Calu3 (cell line): ENCODE measurements at regions not wholly inside any gene's neighbourhood (a gene's known extent, or its start where the extent isn't known, plus 50 kb on each side); places are given as distances from the start of the nearest gene placed in this dataset.

ENCODE experiments used
- BruUV-seq: library from RNA; stranded (reverse); fragments of 400-500 nt; replicated peaks from 2 replicates; lab custom pipeline; 2021; lab: Mats Ljungman, UMichigan
- CTCF ChIA-PET: fragments of 300-600 bp; sonication (Branson Sonifier 250); formaldehyde crosslinking; loops from one replicate; lab custom pipeline; 2022; ENCODE audit warnings: antibody characterized with exemption; lab: Charles Lee
- DNase-seq: peaks from one replicate; pipeline ENCODE4 v3.0.0; 2022
- H3K27ac Mint-ChIP-seq: one replicate; pipeline ENCODE4 v1.8.0; 2022; ENCODE audit warnings: mixed read lengths; ENCODE audit not compliant: unreplicated experiment
- H3K27me3 Mint-ChIP-seq: one replicate; pipeline ENCODE4 v1.8.0; 2022; ENCODE audit warnings: mixed read lengths; ENCODE audit not compliant: unreplicated experiment
- H3K36me3 Mint-ChIP-seq: one replicate; pipeline ENCODE4 v1.8.0; 2022; ENCODE audit warnings: mild to moderate bottlenecking, moderate library complexity, mixed read lengths; ENCODE audit not compliant: insufficient read depth, unreplicated experiment
- H3K4me1 Mint-ChIP-seq: one replicate; pipeline ENCODE4 v1.8.0; 2022; ENCODE audit warnings: mild to moderate bottlenecking, low read depth, mixed read lengths; ENCODE audit not compliant: unreplicated experiment
- H3K4me3 Mint-ChIP-seq: one replicate; pipeline ENCODE4 v1.8.0; 2022; ENCODE audit warnings: mild to moderate bottlenecking, low read depth, moderate library complexity, mixed read lengths; ENCODE audit not compliant: unreplicated experiment
- H3K9me3 Mint-ChIP-seq: one replicate; pipeline ENCODE4 v1.8.0; 2022; ENCODE audit warnings: low read depth, mixed read lengths; ENCODE audit not compliant: unreplicated experiment
- intact Hi-C: fragments of 100-400 bp; cut with micrococcal nuclease; formaldehyde crosslinking; loops from one replicate; pipeline ENCODE4 v1.10.0; 2022; ENCODE audit not compliant: unreplicated experiment
- TF ChIP-seq, protein P1 (sequence below): fragments of 200-600 bp; IDR thresholded peaks from one replicate; pipeline ENCODE4 v1.8.0; 2022; ENCODE audit warnings: antibody characterized with exemption; ENCODE audit not compliant: unreplicated experiment

DNA sequence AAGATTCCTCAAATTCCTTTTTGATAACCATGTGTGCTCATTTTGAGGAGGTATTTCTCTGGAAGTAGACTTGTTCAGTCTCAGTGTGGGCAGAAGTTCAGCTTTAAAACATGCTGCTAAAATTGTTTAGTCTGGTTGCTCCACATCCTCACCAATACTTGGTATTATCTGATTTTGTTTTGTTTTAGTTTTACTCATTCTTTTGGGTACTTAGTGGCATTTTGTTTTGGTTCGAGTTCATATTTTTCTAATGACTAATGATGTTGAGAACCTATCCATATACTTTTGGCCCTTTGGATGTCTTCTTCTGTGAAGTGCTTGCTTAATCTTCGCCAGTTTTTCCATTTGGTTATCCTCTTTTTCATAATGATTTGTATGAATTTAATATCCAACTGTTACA is 694.2 kb upstream of the FZD8 start:
- TF ChIP-seq, protein P1, sequence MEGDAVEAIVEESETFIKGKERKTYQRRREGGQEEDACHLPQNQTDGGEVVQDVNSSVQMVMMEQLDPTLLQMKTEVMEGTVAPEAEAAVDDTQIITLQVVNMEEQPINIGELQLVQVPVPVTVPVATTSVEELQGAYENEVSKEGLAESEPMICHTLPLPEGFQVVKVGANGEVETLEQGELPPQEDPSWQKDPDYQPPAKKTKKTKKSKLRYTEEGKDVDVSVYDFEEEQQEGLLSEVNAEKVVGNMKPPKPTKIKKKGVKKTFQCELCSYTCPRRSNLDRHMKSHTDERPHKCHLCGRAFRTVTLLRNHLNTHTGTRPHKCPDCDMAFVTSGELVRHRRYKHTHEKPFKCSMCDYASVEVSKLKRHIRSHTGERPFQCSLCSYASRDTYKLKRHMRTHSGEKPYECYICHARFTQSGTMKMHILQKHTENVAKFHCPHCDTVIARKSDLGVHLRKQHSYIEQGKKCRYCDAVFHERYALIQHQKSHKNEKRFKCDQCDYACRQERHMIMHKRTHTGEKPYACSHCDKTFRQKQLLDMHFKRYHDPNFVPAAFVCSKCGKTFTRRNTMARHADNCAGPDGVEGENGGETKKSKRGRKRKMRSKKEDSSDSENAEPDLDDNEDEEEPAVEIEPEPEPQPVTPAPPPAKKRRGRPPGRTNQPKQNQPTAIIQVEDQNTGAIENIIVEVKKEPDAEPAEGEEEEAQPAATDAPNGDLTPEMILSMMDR = no peak
- intact Hi-C loops = no loop called here
- Mint-ChIP-seq H3K9me3 (peaks cover 16% of the 10 kb centered on the region), H3K36me3 (no peaks in the 10 kb centered on the region), H3K27ac (no peak overlapping the region), H3K4me3 (no peak overlapping the region), H3K27me3 (no peaks in the 10 kb centered on the region), H3K4me1 (no peaks in the 10 kb centered on the region)
- CTCF ChIA-PET = no interaction called here
- no peak for DNase-seq
- no TSS peak for BruUV-seq

DNA sequence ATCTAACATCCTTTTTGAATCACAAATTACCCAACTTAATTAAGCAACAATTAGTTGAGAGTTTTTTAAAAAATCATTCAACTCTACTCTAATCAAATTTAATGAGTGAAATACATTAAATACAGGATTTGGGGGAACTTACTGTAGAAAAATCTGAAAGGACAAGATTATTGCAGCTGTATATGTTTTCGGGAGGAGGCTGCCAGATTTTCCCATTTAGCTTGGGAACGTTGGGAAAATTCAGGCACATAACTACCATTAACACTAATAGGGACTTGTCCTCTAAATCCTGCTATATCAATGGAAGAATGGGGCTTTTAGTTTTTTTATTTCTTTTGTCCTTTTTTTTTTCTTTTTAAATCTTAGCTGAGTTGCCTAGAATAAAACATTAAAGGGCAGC is 691.4 kb upstream of the FZD8 start:
- no peaks in the 10 kb centered on the region for H3K36me3 Mint-ChIP-seq
- BruUV-seq = no TSS peak
- H3K4me3 Mint-ChIP-seq = no peak overlapping the region
- TF ChIP-seq, protein P1 = no peak
- H3K9me3 Mint-ChIP-seq = peaks cover 19% of the 10 kb centered on the region
- no peak overlapping the region for H3K27ac Mint-ChIP-seq
- no peak for DNase-seq
- intact Hi-C loops = no loop called here
- H3K4me1 Mint-ChIP-seq = no peaks in the 10 kb centered on the region
- no peaks in the 10 kb centered on the region for H3K27me3 Mint-ChIP-seq
- CTCF ChIA-PET = no interaction called here

DNA sequence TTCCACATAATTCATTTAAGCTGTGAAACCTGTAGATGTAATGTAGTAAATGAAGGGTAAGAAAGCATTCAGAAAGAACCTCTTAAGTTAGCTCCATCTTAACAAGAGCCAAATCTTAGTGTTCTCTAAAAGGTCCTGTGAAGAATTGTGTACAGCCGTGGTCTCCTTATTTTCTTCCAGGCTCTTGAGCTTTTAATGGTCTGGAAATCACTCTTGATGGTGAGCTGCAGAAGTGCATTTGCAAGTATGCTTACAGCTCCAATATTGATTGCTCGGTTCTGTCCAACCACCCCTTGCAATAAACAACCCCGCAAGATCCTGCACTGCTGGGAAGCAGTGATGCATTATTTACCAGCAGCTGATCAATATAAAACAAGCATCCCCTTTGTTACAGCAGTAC is 690.8 kb upstream of the FZD8 start:
- Mint-ChIP-seq H3K4me3 (no peak overlapping the region), H3K4me1 (no peaks in the 10 kb centered on the region), H3K36me3 (no peaks in the 10 kb centered on the region), H3K27me3 (no peaks in the 10 kb centered on the region), H3K9me3 (peaks cover 16% of the 10 kb centered on the region), H3K27ac (no peak overlapping the region)
- CTCF ChIA-PET = no interaction called here
- no TSS peak for BruUV-seq
- no peak for DNase-seq
- TF ChIP-seq, protein P1 = no peak
- intact Hi-C loops = no loop called here

DNA sequence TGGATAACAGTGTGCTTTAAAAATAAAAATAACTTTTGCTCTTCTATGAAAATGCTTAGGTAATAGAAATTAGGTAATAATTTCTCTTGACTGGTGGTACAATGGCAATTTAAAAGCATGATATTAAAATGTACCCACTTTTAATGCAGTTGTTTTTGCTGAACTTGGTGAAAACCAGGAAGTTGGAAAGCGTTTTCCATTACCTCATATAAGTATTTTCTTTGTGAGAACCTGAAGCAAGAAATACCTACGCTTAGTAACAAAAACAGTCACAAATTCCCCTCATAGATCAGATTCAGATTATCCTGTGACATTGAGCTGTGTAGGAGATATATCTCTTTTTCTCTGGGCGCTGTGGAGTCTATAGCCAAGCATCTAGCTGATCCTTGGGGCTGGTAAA is 689.0 kb upstream of the FZD8 start:
- DNase-seq = no peak
- H3K36me3 Mint-ChIP-seq = no peaks in the 10 kb centered on the region
- CTCF ChIA-PET = no interaction called here
- H3K27me3 Mint-ChIP-seq = no peaks in the 10 kb centered on the region
- no peak overlapping the region for H3K27ac Mint-ChIP-seq
- TF ChIP-seq, protein P1 = no peak
- intact Hi-C loops = no loop called here
- H3K4me3 Mint-ChIP-seq = no peak overlapping the region
- H3K4me1 Mint-ChIP-seq = no peaks in the 10 kb centered on the region
- H3K9me3 Mint-ChIP-seq = peaks cover 18% of the 10 kb centered on the region
- no TSS peak for BruUV-seq
